Vagina (tissue), 2 donors: ENCODE measurements at regions not wholly inside any gene's neighbourhood (a gene's known extent, or its start where the extent isn't known, plus 50 kb on each side); places are given as distances from the start of the nearest gene placed in this dataset.

Experiments
- DNase-seq, 2 donors: peaks; one replicate each; pipeline ENCODE4 v3.0.0-alpha.2; 2017; ENCODE audit errors: extremely low spot score in 2 of 2
- H3K27ac ChIP-seq: fragments of 200-600 bp; sonication (generic); one replicate; pipeline ENCODE4 v1.5.1; 2019
- H3K27me3 ChIP-seq: fragments of 200-600 bp; sonication (generic); one replicate; pipeline ENCODE4 v1.5.1; 2019
- H3K36me3 ChIP-seq, 2 donors: fragments of 200-600 bp; sonication (generic); one replicate each; pipeline ENCODE4 v1.5.1; 2017 to 2019
- H3K4me1 ChIP-seq: fragments of 200-600 bp; sonication (generic); one replicate; pipeline ENCODE4 v1.5.1; 2019
- H3K4me3 ChIP-seq, 2 donors: fragments of 200-600 bp; sonication (generic); 1 replicate in 1 of 2; 2 replicates in 1 of 2; pipeline ENCODE4 v1.5.1; 2016 to 2019
- H3K9me3 ChIP-seq: fragments of 200-600 bp; sonication (generic); one replicate; pipeline ENCODE4 v1.5.1; 2019
- POLR2A ChIP-seq, 2 donors: fragments of 450-650 bp; IDR thresholded peaks; one replicate each; pipeline ENCODE4 v1.6.1; 2017; ENCODE audit warnings: antibody characterized with exemption in 2 of 2, mild to moderate bottlenecking in 2 of 2, moderate library complexity in 2 of 2
- POLR2AphosphoS5 ChIP-seq, 2 donors: sonication (generic); formaldehyde crosslinking; IDR thresholded peaks; one replicate each; pipeline ENCODE4 v1.9.0; 2017; ENCODE audit warnings: antibody characterized with exemption in 2 of 2, mild to moderate bottlenecking in 2 of 2, low read depth in 1 of 2; ENCODE audit not compliant: insufficient read depth in 1 of 2
- intact Hi-C: fragments of 100-400 bp; cut with DNase I; formaldehyde crosslinking; loops from one replicate; pipeline ENCODE4 v1.15.1; 2023
- TF ChIP-seq, protein P1 (sequence below), 3 experiments: fragments of 450-650 bp in 2 of 3; fragments of 200-600 bp in 1 of 3; sonication (generic) in 1 of 3; IDR thresholded peaks; one replicate each; pipeline ENCODE4 v1.5.1; 2017 to 2019; ENCODE audit warnings: antibody characterized with exemption in 3 of 3, mild to moderate bottlenecking in 2 of 3, moderate library complexity in 2 of 3

DNA sequence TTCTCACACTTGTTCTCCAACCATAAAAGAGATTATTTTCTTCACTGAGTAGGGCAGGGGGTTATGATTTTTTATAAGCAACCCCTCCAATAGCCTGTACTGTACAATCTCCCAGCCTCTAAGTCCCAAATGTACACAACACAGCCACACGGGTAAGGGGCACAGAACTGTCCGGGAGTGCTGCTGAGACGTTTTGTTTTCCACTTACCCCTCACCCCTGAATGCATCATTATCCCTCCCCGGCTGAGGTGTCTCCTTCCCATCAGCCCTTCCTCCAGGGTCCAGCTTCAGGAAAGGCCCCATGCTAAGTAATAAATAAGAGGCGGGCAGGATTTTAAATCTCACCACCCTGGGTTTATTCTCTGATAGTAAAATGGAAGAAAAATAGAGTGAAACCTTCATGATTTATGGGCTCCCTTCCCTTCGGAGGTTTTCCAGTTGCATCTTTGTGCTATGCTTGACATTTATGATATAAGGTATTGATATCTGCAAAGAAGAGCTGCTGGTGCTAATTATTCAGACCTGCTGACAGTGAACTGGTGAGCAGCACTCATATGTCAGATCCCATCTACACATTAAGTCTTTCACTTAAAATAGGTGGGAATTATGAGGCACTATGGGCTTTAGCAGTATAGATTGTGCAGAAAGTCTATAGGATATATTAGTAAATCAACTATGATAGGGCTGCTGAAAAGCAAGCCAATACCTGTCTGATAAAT, 67.2 kb upstream of the MEGF10 start:
- Histone ChIP-seq H3K27me3 (no peaks in the 10 kb centered on the region), H3K36me3 (no peaks in the 10 kb centered on the region), H3K27ac (no peak overlapping the region), H3K4me3 (no peak overlapping the region), H3K4me1 (no peaks in the 10 kb centered on the region), H3K9me3 (no peaks in the 10 kb centered on the region)
- TF ChIP-seq POLR2AphosphoS5 (IDR thresholded peaks at IDR 0.05; ENCODE audit: insufficient read depth in 1 of 2, low read depth in 1 of 2) (no peak), POLR2A (IDR thresholded peaks at IDR 0.05) (no peak)
- TF ChIP-seq, protein P1, sequence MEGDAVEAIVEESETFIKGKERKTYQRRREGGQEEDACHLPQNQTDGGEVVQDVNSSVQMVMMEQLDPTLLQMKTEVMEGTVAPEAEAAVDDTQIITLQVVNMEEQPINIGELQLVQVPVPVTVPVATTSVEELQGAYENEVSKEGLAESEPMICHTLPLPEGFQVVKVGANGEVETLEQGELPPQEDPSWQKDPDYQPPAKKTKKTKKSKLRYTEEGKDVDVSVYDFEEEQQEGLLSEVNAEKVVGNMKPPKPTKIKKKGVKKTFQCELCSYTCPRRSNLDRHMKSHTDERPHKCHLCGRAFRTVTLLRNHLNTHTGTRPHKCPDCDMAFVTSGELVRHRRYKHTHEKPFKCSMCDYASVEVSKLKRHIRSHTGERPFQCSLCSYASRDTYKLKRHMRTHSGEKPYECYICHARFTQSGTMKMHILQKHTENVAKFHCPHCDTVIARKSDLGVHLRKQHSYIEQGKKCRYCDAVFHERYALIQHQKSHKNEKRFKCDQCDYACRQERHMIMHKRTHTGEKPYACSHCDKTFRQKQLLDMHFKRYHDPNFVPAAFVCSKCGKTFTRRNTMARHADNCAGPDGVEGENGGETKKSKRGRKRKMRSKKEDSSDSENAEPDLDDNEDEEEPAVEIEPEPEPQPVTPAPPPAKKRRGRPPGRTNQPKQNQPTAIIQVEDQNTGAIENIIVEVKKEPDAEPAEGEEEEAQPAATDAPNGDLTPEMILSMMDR (IDR thresholded peaks at IDR 0.05): no peak
- intact Hi-C loops: no loop called here
- DNase-seq: no peak

DNA sequence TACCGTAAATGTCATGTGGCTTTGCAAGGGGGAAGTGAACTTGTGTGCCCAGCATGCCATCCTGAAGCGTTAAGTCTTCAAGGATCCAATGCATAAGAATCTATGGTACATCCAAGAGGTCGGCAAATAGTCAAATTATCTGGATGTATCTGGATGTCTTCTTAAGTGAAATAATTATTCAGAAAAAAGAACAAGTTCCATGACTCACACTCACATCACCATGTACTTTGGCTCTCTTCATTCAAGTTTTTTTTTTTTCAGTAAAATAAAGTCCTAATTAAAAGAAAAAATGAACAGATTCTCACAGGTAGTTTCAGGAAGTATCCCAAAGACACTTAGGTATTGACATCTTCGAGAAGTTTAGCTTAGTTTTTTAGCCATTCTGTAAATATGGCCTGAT, 62.7 kb upstream of the MEGF10 start:
- Histone ChIP-seq H3K4me1 (no peaks in the 10 kb centered on the region), H3K36me3 (no peaks in the 10 kb centered on the region), H3K4me3 (no peak overlapping the region), H3K27me3 (no peaks in the 10 kb centered on the region), H3K9me3 (no peaks in the 10 kb centered on the region), H3K27ac (no peak overlapping the region)
- no peak for TF ChIP-seq POLR2A (IDR thresholded peaks at IDR 0.05)
- no peak for TF ChIP-seq POLR2AphosphoS5 (IDR thresholded peaks at IDR 0.05; ENCODE audit: insufficient read depth in 1 of 2, low read depth in 1 of 2)
- TF ChIP-seq, protein P1 (IDR thresholded peaks at IDR 0.05): no peak
- intact Hi-C loops: no loop called here
- DNase-seq: no peak

DNA sequence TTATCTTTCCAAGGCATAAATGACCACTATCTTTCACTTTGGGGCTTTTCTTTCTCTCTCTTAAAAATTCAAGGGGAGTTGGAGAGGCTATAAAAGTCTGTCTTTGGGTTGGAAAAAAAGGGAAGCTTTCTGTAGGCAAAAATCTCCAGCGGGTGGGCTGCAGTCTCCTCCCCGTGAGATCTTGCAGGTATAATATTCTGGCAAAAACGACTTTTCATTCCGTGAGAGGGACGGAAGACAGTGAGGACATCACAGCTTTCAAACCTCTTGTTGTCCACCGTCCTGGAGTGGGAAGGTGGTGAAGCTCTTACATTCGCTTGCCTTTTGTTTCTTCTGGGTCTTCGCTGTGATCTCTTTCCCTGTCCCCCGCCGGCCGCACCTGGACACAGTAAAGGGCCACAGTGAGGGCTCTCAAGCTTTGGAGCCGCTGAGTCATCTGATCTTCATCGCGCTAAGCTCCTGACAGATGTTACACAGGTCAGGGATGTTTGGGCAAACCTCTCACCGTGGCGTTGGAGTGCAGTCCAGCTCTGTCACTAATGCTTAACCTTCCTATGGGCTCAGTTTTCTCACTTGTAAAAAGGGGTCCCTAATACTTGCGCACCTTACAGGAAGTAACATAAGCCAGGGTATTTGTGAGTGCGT, 61.9 kb upstream of the MEGF10 start:
- Histone ChIP-seq H3K4me3 (peak overlapping the region; percentile 47 to 51), H3K27me3 (no peaks in the 10 kb centered on the region)

DNA sequence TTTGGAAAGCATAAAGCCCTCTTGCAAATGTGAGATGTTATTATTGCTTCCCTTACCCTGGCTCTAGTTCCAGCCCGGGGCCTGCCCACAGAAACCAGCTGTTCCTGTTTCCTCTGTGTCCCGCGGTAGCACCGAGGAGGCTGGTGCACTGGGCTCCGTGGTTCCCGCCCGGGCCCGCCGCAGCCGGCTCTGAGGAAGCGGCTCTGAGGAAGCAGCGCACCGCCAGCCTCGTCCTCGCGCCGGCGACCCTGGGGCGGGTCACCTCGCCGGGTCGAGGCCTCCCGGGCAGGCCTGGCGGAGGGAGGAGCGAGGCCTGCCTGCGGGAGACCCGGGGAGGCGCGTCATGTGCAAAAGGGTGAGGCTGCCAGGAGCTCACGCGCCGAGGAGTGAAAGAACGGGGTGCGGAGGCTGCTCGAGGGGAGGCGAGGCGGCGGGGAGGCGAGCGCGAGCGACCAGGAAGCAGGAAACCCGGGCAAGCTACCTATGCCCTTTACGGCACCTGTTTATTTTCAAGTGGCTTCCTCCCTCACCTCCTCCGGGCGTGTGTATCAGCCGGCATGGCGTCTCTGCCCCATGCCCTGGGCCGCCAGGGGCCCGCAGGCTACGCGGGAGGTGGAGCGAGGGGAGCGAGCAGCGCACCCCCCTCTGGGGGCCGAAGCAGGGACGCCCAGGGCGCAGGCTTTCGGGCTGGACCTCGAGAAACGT, 61.3 kb upstream of the MEGF10 start:
- H3K4me3 ChIP-seq: peak overlapping the region; percentile 47 to 51
- H3K9me3 ChIP-seq: no peaks in the 10 kb centered on the region
- TF ChIP-seq POLR2AphosphoS5 (IDR thresholded peaks at IDR 0.05; ENCODE audit: insufficient read depth in 1 of 2, low read depth in 1 of 2): no peak
- TF ChIP-seq, protein P1 (IDR thresholded peaks at IDR 0.05): no peak
- no peak for TF ChIP-seq POLR2A (IDR thresholded peaks at IDR 0.05)
- no peaks in the 10 kb centered on the region for H3K27me3 ChIP-seq
- DNase-seq: no peak
- no peaks in the 10 kb centered on the region for H3K4me1 ChIP-seq
- no peaks in the 10 kb centered on the region for H3K36me3 ChIP-seq
- no peak overlapping the region for H3K27ac ChIP-seq
- intact Hi-C loops: no loop called here

More for the DNA sequence above, 61.9 kb upstream of the MEGF10 start:
- Histone ChIP-seq H3K27ac (no peak overlapping the region), H3K9me3 (no peaks in the 10 kb centered on the region), H3K36me3 (no peaks in the 10 kb centered on the region), H3K4me1 (no peaks in the 10 kb centered on the region)
- TF ChIP-seq POLR2AphosphoS5 (IDR thresholded peaks at IDR 0.05; ENCODE audit: insufficient read depth in 1 of 2, low read depth in 1 of 2) (no peak), POLR2A (IDR thresholded peaks at IDR 0.05) (no peak)
- TF ChIP-seq, protein P1 (IDR thresholded peaks at IDR 0.05): no peak
- no peak for DNase-seq
- intact Hi-C loops: no loop called here
